WERI-Rb-1 (cell line): ENCODE measurements at regions not wholly inside any gene's neighbourhood (a gene's known extent, or its start where the extent isn't known, plus 50 kb on each side); places are given as distances from the start of the nearest gene placed in this dataset.

Experiments used
- DNase-seq: peaks from one replicate; pipeline ENCODE4 v3.0.0-alpha.2; 2020
- H3K27ac ChIP-seq: fragments of 250-450 bp; sonication (Bioruptor Pico); 2 replicates; pipeline ENCODE4 v1.5.1; 2020; ENCODE audit warnings: mild to moderate bottlenecking, moderate library complexity
- H3K27me3 ChIP-seq: fragments of 250-450 bp; sonication (Bioruptor Pico); 2 replicates; pipeline ENCODE4 v1.5.1; 2021; ENCODE audit warnings: mild to moderate bottlenecking, low read depth, moderate library complexity; ENCODE audit not compliant: insufficient read depth, severe bottlenecking
- H3K36me3 ChIP-seq: fragments of 250-450 bp; sonication (Bioruptor Pico); 2 replicates; pipeline ENCODE4 v1.5.1; 2020; ENCODE audit warnings: mild to moderate bottlenecking, moderate library complexity
- H3K4me3 ChIP-seq: 2 replicates; pipeline ENCODE4 v1.5.1; 2011; ENCODE audit warnings: low read depth, mild to moderate bottlenecking, control low read depth, low read length
- H3K9me3 ChIP-seq: fragments of 250-450 bp; sonication (Bioruptor Pico); 2 replicates; pipeline ENCODE4 v1.5.1; 2021; ENCODE audit warnings: mild to moderate bottlenecking, moderate library complexity; ENCODE audit not compliant: severe bottlenecking
- TF ChIP-seq, protein P1 (sequence below): IDR thresholded peaks from 2 replicates; pipeline ENCODE4 v1.5.1; 2011; ENCODE audit warnings: low read depth, mild to moderate bottlenecking, control low read depth, inconsistent platforms, low read length

GRCh38 chr12:89091293-89091841, 260.9 kb downstream of the DUSP6 start:
- DNase-seq, result no peak
- TF ChIP-seq, protein P1, sequence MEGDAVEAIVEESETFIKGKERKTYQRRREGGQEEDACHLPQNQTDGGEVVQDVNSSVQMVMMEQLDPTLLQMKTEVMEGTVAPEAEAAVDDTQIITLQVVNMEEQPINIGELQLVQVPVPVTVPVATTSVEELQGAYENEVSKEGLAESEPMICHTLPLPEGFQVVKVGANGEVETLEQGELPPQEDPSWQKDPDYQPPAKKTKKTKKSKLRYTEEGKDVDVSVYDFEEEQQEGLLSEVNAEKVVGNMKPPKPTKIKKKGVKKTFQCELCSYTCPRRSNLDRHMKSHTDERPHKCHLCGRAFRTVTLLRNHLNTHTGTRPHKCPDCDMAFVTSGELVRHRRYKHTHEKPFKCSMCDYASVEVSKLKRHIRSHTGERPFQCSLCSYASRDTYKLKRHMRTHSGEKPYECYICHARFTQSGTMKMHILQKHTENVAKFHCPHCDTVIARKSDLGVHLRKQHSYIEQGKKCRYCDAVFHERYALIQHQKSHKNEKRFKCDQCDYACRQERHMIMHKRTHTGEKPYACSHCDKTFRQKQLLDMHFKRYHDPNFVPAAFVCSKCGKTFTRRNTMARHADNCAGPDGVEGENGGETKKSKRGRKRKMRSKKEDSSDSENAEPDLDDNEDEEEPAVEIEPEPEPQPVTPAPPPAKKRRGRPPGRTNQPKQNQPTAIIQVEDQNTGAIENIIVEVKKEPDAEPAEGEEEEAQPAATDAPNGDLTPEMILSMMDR, result no peak
- Histone ChIP-seq H3K27ac (no peak overlapping the region), H3K36me3 (no peaks in the 10 kb centered on the region), H3K4me3 (no peak overlapping the region), H3K27me3 (no peaks in the 10 kb centered on the region), H3K9me3 (peaks cover 4% of the 10 kb centered on the region)

DNA sequence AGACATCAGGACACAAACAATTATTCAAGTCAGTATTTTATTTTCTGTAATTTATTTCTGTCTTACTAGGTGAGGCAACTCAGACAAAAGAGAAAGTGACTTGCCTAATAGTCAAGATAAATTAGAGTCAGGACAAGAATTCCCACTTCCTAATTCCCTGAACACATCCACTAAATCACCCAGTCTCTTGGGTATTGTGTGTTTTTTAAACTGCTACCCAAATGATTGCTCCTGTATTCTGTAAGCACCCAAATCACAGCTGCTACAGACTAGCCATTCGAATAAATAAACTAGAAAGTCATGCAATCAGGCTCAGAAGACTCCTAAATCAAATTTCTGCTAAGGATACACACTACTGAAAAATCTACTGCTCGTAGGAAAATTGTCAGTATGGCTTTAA, 263.0 kb downstream of the DUSP6 start:
- H3K36me3 ChIP-seq, result no peaks in the 10 kb centered on the region
- no peaks in the 10 kb centered on the region for H3K27me3 ChIP-seq
- no peak for DNase-seq
- peaks cover 4% of the 10 kb centered on the region for H3K9me3 ChIP-seq
- TF ChIP-seq, protein P1, result no peak
- H3K27ac ChIP-seq, result no peak overlapping the region
- no peak overlapping the region for H3K4me3 ChIP-seq

DNA sequence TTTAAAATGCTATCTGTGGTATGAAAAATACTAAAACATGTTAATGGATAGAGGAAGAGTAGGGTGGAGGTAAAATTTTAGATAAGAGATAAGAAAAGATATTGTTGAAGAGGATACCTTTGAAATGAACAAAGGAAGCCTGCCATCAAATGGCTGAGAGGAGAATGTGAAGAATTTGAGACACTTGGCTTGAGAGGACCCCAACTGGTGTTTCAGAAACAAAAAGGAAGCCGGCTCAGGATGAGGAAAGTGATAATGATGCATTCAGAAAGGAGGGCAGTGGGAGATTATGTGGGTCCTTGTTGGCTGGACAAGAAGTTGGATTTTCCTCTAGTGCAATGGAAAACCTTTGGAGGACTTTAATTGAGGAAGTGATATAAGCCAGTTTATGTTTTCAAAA, 264.4 kb downstream of the DUSP6 start:
- Histone ChIP-seq H3K27ac (no peak overlapping the region), H3K27me3 (no peaks in the 10 kb centered on the region), H3K4me3 (no peak overlapping the region), H3K36me3 (no peaks in the 10 kb centered on the region), H3K9me3 (peaks cover 4% of the 10 kb centered on the region)
- no peak for DNase-seq
- TF ChIP-seq, protein P1, result no peak

DNA sequence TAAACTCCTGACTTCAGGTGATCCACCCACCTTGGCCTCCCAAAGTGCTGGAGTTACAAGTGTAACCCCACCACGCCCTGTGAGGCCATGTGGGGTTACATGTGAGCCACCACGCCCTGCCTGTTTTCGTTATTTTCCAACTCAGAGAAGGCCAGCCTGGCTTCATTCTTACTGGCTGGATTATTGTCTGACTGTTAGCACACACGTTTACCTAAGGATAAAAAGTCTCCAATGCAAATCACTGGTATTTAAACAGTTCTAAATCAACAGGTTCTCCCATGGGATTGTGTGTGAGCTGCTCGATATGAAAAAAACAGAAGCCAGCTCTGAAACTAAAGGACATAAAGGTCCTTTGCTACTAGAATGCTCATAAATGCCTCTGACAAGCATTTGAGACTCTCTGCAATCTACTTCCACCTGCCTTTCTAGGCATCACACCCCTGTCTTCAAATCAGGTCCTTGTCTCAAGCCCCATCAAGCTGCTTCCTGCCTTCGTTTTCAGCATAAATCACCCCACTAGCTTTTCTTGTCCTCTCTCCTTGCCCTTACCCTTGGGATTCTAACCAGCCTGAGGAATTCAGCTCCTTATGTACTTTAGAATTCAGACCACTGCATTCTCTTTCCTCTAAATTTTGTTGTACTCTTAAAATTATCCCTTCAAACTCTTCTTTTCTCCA, 265.0 kb downstream of the DUSP6 start:
- no peak for DNase-seq
- Histone ChIP-seq H3K36me3 (no peaks in the 10 kb centered on the region), H3K9me3 (peaks cover 4% of the 10 kb centered on the region), H3K27ac (no peak overlapping the region), H3K4me3 (no peak overlapping the region), H3K27me3 (no peaks in the 10 kb centered on the region)
- TF ChIP-seq, protein P1, result no peak

DNA sequence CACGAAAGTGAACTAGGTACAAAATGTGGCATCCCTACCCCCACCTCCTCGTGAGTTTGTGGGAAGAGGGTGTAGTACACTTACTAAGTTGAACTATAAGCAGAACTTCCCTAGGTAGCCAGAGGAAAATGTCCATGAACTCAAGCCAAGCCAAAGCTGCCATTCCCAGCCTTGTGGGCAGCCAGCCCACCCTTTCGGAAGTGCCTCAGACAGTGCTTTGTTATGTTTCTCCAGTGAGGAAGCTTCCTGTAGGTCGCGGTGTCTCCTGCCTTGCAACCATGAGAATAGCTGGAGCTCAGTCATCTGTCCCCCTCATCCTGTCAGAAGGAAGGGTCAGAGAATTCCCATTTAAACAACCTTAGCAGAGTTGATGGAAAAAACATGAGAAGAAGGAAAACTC, 266.9 kb downstream of the DUSP6 start:
- H3K4me3 ChIP-seq, result no peak overlapping the region
- H3K27ac ChIP-seq, result no peak overlapping the region
- no peaks in the 10 kb centered on the region for H3K36me3 ChIP-seq
- no peaks in the 10 kb centered on the region for H3K27me3 ChIP-seq
- no peaks in the 10 kb centered on the region for H3K9me3 ChIP-seq
- TF ChIP-seq, protein P1, result no peak
- no peak for DNase-seq

- TF ChIP-seq, protein P1, result no peak
- no peak overlapping the region for H3K4me3 ChIP-seq
- DNase-seq, result no peak
Measured at GRCh38 chr12:89084751-89085150, 267.6 kb downstream of the DUSP6 start.

More at GRCh38 chr12:89084751-89085150, 267.6 kb downstream of the DUSP6 start:
- no peaks in the 10 kb centered on the region for H3K9me3 ChIP-seq
- no peaks in the 10 kb centered on the region for H3K27me3 ChIP-seq
- H3K27ac ChIP-seq, result no peak overlapping the region
- no peaks in the 10 kb centered on the region for H3K36me3 ChIP-seq
